ENCODE measurements at regions not wholly inside any gene's neighbourhood (a gene's known extent, or its start where the extent isn't known, plus 50 kb on each side); places are given as distances from the start of the nearest gene placed in this dataset.

GRCh38 chr1:83075107-83075506, 923.8 kb downstream of the TTLL7 start:
- H3K9me3 ChIP-seq, result no peaks in the 10 kb centered on the region
- no peaks in the 10 kb centered on the region for H3K36me3 ChIP-seq
- H3K27me3 ChIP-seq, result no peaks in the 10 kb centered on the region
- H3K27ac ChIP-seq, result no peak overlapping the region
- no peak for ATAC-seq
- intact Hi-C loops (cut with DNase I), result no loop called here
- WGBS, 4 donors, result 91 to 100% (median 98%) methylated on average over 1 of the region's 1 CpG
- DNase-seq, result no peak
- no peak for TF ChIP-seq POLR2A (IDR thresholded peaks at IDR 0.05)
- no peak for TF ChIP-seq CTCF (IDR thresholded peaks at IDR 0.05)
- H3K4me1 ChIP-seq, result no peaks in the 10 kb centered on the region
- H3K4me3 ChIP-seq, result no peak overlapping the region

DNA sequence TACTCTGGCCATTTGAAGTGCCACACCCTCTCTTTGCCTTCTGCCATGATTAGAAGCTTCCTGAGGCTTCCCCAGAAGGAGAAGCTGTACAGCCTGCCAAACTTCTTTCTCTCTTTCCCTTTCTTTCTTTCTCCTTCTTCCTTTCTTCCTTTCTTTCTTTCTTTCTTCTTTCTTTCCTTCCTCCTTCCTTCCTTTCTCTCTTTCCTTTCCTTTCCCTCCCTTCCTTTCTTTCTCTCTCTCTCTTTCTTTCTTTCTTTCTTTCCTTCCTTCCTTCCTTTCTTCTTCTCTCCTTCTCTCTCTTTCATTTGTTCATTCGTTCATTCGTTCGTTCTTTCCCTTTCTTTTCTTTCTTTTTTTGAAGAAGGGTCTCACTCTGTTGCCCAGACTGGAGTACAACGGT, 931.0 kb downstream of the TTLL7 start:
- H3K27ac ChIP-seq, result no peak overlapping the region
- 82 to 97% (median 93%) methylated on average over 4 of the region's 4 CpGs for WGBS, 4 donors
- TF ChIP-seq CTCF (IDR thresholded peaks at IDR 0.05) (no peak), POLR2A (IDR thresholded peaks at IDR 0.05) (no peak)
- no peaks in the 10 kb centered on the region for H3K36me3 ChIP-seq
- peaks cover 0 to 4% (median 0%) of the 10 kb centered on the region in 12 donors for H3K4me1 ChIP-seq
- DNase-seq, result no peak
- H3K4me3 ChIP-seq, result no peak overlapping the region
- peaks cover 0 to 3% (median 0%) of the 10 kb centered on the region in 12 donors for H3K9me3 ChIP-seq
- ATAC-seq, result no peak
- no peaks in the 10 kb centered on the region for H3K27me3 ChIP-seq
- intact Hi-C loops (cut with DNase I), result no loop called here

DNA sequence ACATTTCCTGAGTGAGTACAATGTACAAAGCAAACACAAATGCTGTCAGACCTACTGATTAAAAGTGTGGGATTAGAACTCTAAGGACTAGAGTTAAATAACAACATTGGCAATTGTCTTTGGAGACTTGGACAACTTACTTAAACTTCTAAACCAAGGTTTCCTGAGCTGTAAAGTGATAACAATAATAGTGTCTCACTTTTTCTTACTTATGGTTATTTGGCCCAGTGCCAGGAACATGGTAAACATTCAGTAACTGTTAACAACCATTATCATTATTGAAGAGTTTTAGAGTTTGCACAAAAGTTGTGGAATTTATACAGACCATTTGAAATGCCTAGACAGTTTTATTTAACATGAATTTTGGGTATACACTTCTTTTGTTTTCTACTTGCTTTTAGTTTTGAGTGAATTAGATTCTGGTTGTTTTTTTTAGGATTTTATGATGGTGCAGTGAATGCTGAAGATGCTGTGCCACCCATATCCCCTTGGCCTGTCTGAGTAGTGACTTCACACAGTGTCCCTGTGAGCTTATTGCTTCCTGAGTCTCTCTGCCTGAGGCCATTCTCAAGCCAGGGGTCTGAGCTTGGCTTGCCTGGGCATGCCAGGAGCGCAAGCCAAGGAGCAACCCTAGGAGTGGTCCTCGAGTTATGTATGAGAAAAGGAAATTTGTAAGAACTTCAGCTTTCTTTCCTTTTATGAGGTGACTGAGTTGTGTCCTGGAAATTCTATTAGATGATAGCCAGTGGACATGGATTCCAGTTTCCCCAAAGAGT, 932.8 kb downstream of the TTLL7 start:
- DNase-seq, result no peak
- ATAC-seq, result no peak
- H3K36me3 ChIP-seq, result no peaks in the 10 kb centered on the region
- no peaks in the 10 kb centered on the region for H3K27me3 ChIP-seq
- no peak overlapping the region for H3K4me3 ChIP-seq
- intact Hi-C loops (cut with DNase I), result no loop called here
- TF ChIP-seq CTCF (IDR thresholded peaks at IDR 0.05), result no peak
- no peak for TF ChIP-seq POLR2A (IDR thresholded peaks at IDR 0.05)
- no peak overlapping the region for H3K27ac ChIP-seq
- H3K4me1 ChIP-seq, result peaks cover 0 to 4% (median 0%) of the 10 kb centered on the region in 12 donors
- WGBS, 4 donors, result 83 to 96% (median 94%) methylated on average over 2 of the region's 2 CpGs
- H3K9me3 ChIP-seq, result peaks cover 0 to 3% (median 0%) of the 10 kb centered on the region in 12 donors

DNA sequence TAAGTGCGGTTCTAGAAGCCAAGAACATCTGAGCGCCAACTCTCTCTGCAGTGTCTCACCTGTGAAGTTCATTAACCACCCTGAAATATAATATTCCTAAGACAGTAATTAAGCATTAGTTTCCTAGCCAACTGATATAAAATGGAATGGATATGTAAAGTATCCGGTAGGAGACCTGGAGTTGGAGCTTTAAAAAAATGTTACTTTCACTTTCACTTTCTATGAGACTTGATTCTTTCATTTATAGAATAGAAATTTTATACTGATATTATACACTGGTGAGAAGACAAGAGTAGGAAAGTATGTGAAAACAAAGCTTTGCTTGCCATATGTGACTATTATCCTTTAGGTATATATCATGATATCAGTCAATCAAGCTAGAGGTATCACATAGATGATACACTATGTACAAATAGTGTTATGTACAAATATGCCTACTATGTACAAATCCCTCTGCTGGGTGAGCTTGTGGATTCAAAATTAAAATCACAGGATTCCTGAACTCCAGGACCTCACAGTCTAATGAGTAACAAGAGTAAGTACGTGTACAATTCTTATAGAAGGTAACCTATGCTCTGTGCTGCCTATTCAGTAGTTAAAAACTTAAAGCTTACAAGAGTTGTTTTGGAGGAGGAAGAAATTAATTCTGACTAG, 934.2 kb downstream of the TTLL7 start:
- peak overlapping the region in 7 of 12 donors; percentile 1 to 44 (median 13) for H3K4me3 ChIP-seq
- H3K9me3 ChIP-seq, result peaks cover 0 to 3% (median 0%) of the 10 kb centered on the region in 12 donors
- no peaks in the 10 kb centered on the region for H3K27me3 ChIP-seq
- no peaks in the 10 kb centered on the region for H3K36me3 ChIP-seq
- no peak overlapping the region for H3K27ac ChIP-seq
- WGBS, 4 donors, result 72 to 84% (median 80%) methylated on average over 4 of the region's 4 CpGs
- H3K4me1 ChIP-seq, result peaks cover 0 to 4% (median 0%) of the 10 kb centered on the region in 12 donors
- DNase-seq (no peak), ATAC-seq (no peak)
- intact Hi-C loops (cut with DNase I), result no loop called here
- no peak for TF ChIP-seq POLR2A (IDR thresholded peaks at IDR 0.05)
- TF ChIP-seq CTCF (IDR thresholded peaks at IDR 0.05), result no peak
